DMS53 (cell line): ENCODE measurements at regions not wholly inside any gene's neighbourhood (a gene's known extent, or its start where the extent isn't known, plus 50 kb on each side); places are given as distances from the start of the nearest gene placed in this dataset.
"Not testable (repeated sequence)": the region's sequence is repeated elsewhere in the genome, so short reads cannot be mapped to it uniquely, and the experiment has no call there.

Experiments used
- DNase-seq: peaks from one replicate; lab custom pipeline; 2025; lab: John Stamatoyannopoulos, UW

DNA sequence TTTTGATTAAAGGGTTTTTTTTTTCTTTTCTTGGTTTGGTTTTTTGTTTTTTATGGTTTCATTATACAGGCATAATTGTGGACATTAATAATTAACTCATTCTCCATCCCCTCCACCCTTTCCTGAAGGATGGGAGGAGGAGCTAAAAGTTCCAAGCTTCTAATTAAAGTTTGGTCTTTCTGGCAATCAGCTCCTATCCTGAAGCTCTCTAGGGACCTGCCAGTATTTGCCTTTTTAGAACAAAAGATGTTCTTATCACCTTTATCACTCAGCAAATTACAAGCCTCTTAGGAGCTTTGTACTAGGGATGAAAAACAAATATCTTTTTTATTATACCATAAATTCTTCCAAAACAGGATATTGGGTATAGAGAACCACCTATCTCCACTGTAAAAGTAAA is 589.8 kb downstream of the PDHA2 start:
- DNase-seq, result no peak

DNA sequence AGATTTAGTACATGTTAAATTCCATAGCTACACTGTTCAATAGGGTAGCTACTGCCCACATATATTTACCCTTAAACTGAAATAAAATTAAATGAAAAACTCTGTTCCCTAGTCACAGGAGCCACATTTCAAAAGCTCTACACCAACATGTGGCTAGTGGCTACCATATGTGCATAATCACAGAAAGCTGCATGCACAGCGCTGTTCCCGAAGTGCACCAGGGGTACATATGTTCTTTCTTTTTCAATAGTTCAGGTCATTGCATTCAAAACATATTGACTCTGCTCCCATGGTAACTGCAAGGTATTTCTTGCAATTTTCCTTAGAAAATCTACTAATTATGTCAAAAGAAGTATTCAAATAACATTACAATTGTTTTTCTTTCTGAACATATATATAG is 591.2 kb downstream of the PDHA2 start:
- no peak for DNase-seq

DNA sequence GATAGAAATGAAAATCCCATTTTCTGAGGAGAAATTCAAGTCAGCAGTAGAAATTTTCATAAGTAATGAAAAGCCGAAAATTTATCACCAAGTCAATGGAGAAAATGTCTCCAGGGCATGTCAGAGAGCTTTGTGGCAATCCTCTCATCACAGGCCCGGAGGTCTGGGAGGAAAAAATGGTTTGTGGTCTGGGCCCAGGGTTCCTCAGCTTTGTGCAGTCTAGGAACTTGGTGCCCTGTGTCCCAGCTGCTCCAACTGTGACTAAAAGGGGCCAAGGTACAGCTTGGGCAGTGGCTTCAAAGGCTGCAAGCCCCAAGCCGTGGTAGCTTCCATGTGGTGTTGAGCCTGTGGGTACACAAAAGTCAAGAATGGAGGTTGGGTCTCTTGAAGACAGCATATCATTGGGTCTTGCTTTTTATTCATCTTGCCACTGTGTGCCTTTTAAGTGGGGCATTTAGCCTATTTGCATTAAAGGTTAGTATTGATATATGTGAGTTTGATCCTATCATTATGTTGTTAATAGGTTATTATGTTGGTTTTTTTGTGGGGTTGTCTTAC is 608.5 kb downstream of the PDHA2 start:
- DNase-seq, result no peak

DNA sequence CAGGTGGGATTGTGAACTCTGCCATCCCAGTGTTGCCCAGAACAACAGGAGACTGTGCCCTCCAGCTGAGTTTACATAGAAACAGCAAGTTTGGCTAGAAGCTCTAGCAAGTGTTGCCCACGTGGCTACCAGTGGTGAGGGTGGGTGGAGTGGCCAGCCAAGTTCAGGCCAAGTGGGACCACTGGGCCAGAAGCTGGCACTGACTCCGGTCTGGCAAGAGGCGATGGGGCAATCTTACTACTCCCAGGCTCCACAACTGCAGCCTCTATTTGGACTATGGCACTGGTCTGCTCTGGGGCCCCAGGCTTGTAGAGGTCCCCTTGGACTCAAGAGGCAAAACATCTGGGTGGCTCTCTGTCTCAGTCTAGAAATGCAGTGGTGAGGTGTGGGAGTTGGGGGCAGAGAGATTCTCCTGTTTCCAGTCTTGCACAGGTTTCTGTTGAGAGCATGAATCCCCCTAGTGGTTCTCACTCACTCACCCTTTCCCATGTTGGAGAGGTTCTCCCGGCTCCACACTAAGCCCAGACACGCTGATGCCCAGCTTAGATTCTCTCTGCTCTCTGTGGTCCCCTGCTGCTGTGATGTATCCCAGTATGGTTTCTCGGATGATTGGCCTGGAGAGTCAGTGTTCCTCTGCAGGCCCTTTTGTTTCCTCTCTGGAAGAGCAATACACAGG is 615.3 kb downstream of the PDHA2 start:
- DNase-seq, result no peak

DNA sequence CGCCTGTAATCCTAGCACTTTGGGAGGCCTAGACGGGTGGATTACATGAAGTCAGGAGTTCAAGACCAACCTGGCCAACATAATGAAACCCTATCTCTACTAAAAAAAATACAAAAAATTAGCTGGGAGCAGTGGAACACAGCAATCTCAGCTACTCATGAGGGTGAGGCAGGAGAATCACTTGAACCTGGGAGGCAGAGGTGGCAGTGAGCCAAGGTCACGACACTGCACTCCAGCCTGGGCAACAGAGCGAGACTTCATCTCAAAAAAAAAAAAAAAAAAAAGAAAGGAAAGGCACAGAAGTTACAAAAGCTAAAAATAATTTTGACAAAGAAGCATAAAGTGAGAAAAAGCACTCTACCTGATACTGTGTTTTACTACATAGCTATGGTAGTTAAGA is 618.1 kb downstream of the PDHA2 start:
- not testable (repeated sequence) for DNase-seq

GRCh38 chr4:96459105-96459504 is 619.2 kb downstream of the PDHA2 start:
- no peak for DNase-seq

- DNase-seq, result no peak
Observed at GRCh38 chr4:96465834-96466233, 625.9 kb downstream of the PDHA2 start.

DNA sequence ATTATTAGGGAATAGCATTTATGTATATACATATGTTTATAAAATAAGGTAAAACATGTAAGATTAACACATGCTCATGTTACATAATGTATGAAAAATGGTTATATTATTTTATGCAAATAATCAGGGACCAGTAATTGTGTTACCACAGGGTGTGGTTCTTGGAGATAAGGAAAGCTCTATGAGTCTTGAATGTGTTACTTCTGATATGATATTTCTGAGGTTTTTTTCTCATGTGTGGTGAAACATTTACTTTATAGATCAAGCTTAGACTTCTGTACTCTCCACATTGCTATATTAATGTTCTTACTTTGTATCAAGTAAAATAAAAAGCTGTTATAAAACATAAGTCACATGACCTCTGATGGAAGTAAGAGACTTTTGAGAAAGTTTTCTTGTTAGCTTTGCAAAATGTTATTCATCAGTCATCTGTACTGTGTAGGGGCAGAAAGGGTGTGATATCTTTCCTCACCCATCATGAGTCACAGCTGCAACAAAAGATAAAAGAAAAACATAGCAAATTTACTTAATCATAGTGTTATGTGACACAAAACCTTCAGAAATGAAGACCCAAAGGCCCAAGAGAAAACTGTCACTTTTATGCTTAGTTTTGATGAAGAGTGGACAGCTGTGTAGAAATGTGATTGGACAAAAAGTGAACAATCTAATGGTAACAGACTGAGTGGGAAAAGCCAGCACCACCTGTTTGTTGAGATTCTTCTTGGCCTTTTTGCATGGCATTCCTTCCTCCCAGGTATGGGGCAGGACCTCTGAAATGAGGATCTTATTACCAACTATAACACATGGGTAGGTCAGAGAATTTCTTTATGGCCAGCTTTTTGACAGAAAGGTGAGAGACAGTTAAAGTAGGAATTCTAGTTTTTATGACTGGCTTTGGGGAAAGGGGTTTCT is 632.3 kb downstream of the PDHA2 start:
- peak; percentile 36 for DNase-seq

GRCh38 chr4:96473246-96473645 is 633.4 kb downstream of the PDHA2 start:
- peak; percentile 10 for DNase-seq

- DNase-seq, result peak; percentile 22
Observed at GRCh38 chr4:96483308-96484030, 643.6 kb downstream of the PDHA2 start.

GRCh38 chr4:96486563-96486962 is 646.7 kb downstream of the PDHA2 start:
- no peak for DNase-seq

DNA sequence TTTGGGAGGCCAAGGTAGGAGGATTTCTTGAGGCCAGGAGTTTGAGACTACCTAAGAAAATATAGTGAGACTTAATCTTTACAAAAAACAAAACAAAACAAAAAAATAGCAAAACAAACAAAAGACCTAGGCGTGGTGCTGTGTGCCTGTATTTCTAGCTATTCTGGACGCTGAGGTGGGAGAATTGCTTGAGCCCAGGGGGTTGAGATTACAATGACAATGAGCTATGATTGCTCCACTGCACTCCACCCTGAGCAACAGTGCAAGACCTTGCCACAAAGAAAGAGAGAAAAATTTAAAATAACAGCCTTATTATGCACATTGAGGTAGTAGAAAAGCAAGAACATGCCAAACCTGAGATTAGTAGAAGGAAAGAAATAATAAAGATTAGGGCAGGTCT is 657.7 kb downstream of the PDHA2 start:
- no peak for DNase-seq

GRCh38 chr4:96504386-96504785 is 664.5 kb downstream of the PDHA2 start:
- DNase-seq, result peak; percentile 82

DNA sequence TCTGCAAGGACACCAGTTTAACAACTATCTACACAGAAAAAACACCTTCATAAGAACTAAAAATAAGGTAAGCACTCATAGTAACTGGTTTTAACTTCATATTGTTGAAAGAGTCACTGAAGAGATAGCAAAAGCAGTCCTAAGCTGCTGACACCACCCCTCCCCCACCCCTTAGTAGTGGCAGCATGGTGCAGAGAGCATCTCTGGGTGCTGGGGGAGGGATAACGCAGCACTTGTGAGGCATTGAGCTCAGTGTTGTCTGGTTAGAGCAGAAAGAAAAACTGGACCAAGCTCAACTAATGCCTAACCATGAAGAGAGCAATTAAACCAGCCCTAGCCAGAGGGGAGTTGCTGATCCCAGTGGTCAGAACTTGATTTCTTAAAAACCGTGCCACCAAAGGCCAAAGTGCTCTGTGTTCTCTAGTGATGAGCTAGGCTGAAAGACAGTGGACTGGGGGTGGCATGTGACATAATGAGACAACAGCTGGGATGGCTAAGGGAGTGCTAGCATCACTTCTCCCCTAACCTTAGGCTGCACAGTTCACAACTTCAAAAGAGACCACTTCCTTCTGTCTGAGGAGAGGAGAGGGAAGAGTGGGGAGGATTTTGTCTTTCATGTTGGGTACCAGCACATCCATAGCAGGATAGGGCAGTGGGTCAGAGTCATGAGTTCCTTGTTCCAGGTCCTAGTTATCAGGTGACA is 669.3 kb downstream of the PDHA2 start:
- DNase-seq, result no peak

GRCh38 chr4:96519291-96519690 is 679.4 kb downstream of the PDHA2 start:
- no peak for DNase-seq

GRCh38 chr4:96521046-96521536 is 681.2 kb downstream of the PDHA2 start:
- DNase-seq, result no peak

GRCh38 chr4:96523611-96524010 is 683.7 kb downstream of the PDHA2 start:
- DNase-seq, result no peak

DNA sequence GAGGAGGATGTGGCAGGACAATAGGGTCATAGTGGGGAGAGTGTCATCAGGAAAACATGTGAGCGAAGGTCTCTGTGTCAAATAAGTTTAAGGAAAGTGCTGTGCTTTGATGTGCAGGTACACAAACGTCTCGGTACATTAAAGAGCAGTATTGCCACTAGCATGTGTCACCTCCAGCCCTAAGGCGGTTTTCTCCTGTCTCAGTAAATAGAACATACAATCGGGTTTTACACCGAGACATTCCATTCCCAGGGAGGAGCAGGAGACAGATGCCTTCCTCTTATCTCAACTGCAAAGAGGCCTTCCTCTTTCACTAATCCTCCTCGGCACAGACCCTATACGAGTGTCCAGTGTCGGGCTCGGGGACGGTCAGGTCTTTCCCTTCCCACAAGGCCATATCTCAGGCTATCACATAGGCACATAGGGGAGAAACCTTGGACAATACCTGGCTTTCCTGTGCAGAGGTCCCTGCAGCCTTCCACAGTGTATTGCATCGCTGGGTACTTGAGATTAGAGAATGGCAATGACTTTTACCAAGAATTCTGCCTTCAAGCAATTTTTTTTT is 684.5 kb downstream of the PDHA2 start:
- DNase-seq, result no peak

DNA sequence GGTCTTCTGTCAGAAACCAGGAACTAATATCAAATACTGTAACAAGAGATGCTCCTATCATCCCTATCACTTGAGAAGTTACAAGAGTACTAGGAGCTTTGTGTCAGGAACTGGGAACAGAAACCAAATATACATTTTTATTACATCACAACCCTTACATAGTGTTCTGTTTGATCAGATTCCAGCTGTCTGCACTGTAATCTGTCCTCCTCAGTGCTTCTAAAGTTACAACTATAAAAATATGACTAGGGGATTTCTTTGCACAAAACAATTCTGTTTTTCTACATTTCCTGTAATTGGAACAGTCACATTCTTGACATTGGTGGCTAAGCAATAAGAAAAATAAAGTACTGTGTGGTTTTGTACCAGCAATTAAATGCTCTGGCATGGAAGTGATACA is 686.0 kb downstream of the PDHA2 start:
- peak; percentile 63 for DNase-seq

DNA sequence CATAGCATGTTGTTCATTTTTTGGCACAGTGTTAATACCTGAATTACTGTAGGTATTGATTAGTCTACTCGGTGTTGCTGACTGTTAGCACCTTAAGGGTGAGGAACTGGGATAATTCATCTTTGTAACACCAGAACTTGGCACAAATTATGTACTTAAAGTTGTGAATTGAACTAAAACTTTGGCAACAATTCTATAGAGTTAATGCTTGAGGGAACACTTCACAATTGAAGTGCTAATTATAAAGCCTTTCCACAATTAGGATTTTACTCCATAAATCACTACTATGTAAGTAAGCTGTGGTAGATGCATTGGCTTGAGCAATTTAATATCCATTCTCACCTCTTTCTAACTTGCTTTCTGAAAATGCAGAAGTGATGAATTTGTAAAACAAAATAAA is 686.7 kb downstream of the PDHA2 start:
- no peak for DNase-seq

DNA sequence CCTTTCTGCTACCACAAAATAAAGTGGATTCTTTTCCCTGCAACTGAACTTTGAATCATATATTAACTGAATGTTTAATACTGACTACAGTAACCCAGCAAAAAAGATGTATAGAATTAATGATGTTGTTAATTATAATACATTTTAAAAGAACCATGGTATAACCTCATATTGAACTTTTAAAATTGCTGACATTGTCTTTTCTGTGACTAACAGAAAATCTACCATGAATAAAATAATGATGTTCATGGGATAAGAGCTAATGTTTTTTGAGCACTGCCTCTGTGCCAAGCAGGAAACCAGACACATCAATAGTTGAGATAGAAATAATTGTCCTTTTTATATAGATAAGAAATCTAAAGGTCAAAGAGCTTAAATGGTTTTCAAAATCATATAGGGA is 691.9 kb downstream of the PDHA2 start:
- DNase-seq, result no peak
